ENCODE measurements at regions not wholly inside any gene's neighbourhood (a gene's known extent, or its start where the extent isn't known, plus 50 kb on each side); places are given as distances from the start of the nearest gene placed in this dataset.

DNA sequence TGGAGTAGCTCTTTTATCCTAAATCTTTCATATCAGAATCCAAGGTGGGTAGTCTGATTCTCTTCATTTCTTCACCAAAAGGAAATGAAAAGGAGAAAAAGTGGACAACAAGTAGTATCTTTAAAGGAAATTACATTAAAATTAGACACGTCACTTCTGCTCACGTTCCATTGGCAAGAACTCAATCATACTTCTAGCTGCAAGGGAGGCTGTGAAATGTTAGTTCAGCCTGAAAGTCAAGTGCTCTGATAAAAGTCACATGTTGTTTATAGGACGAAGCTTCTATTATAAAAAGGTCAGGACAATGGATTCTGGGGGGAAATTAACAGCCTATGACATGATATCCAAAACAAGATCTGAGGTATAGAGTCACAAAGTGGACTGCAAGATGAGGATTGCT lies 164.6 kb upstream of the MCTP2 start:
- DNase-seq (ENCODE audit: extremely low read depth in 1 of 11, low read depth in 9 of 11, low spot score in 4 of 11) = no peak

DNA sequence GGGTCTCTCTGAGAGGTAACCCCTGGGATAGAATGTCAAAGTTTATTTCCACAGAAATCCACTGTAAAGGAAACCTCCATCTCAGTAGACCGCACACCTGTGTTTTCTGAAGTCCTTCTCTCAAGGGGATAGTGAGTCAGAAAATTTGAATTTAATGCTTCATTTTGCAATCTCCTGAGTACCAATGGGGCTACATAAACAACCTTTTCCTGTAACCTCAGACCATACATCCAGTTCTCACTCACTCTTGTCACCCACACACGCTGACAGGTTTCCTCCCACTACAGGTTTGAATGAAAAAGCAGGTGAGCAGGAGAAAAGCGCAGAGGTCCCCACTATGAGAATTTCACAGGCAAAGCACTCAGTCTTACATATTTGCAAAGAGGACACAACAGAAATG lies 165.3 kb upstream of the MCTP2 start:
- DNase-seq (ENCODE audit: extremely low read depth in 1 of 11, low read depth in 9 of 11, low spot score in 4 of 11) = no peak

DNA sequence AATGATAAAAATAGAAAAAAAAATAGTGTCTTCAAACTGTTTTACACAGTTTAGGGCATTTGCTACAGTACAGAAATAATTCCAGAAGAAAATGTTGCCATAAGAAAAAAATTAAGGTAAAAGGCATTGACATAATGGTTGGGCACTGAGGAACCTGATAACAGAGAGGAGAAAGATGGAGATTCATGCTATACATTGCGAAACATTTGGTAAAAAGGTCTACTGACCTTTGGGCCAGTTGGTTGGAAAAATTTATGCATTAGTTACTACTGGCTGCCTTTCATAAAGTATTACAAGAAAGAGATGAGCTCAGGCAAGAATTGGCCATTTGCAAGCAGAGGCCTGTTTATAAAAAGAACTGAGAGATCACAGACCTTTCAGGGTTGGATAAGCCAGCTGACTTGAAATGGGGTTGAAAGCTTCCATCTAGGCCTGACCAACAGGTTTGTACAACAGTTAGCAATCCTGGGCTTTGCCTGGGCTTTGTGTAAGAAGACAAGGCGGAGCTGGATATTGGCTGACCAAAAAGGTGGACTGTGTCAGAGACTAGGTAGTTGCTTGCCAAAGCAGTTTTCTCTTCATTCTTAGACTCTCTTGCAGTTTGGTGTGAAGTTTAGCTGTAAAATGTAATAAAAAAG lies 166.6 kb upstream of the MCTP2 start:
- no peak for DNase-seq (ENCODE audit: extremely low read depth in 1 of 11, low read depth in 9 of 11, low spot score in 4 of 11)

GRCh38 chr15:94061041-94061440 lies 170.3 kb upstream of the MCTP2 start:
- DNase-seq (ENCODE audit: extremely low read depth in 1 of 11, low read depth in 9 of 11, low spot score in 4 of 11) = no peak

- DNase-seq (ENCODE audit: extremely low read depth in 1 of 11, low read depth in 9 of 11, low spot score in 4 of 11) = no peak
These were observed 172.3 kb upstream of the MCTP2 start for GRCh38 chr15:94059013-94059587.

DNA sequence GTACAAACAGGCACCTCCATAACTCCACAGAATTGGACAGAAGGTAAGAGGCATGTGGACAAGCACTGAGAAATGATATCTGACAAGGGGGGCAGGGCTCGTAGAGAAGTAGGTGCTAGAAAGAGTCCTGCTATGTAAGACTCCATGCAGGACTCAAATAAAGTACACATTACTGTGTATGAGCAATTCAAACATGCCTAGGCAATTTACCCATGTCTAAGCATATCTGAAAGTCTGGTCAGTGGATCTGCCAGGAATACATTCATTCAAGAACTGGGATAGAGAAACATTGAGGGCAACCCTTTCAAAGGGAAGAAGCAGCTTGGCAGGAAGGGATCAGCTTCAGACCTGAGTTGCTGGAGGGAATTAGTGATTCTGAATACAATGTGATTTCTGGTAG lies 174.1 kb upstream of the MCTP2 start:
- DNase-seq (ENCODE audit: extremely low read depth in 1 of 11, low read depth in 9 of 11, low spot score in 4 of 11) = no peak

DNA sequence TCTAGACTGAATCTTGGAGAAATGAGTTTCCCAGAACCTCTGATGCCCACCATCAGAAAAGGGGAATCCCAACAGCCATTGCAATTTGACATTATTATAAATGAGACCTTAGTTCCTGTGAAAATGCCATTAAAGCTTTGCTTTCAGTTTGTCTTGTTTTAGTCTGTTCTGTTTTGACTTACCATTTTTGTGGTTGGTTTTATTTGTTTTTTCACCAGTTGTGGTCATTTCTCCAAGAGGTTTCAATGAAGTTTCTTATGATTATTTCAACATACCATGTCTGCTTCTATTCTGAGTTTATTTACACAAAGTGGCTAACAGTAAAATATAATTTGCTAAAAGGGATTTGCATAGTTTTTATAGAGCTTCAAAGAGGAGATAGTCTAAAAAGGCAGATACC lies 175.0 kb upstream of the MCTP2 start:
- no peak for DNase-seq (ENCODE audit: extremely low read depth in 1 of 11, low read depth in 9 of 11, low spot score in 4 of 11)

GRCh38 chr15:94053626-94054025 lies 177.7 kb upstream of the MCTP2 start:
- no peak for DNase-seq (ENCODE audit: extremely low read depth in 1 of 11, low read depth in 9 of 11, low spot score in 4 of 11)

- DNase-seq (ENCODE audit: extremely low read depth in 1 of 11, low read depth in 9 of 11, low spot score in 4 of 11) = no peak
These were observed 178.7 kb upstream of the MCTP2 start for GRCh38 chr15:94052711-94053110.

GRCh38 chr15:94047566-94047965 lies 183.8 kb upstream of the MCTP2 start:
- no peak for DNase-seq (ENCODE audit: extremely low read depth in 1 of 11, low read depth in 9 of 11, low spot score in 4 of 11)

DNA sequence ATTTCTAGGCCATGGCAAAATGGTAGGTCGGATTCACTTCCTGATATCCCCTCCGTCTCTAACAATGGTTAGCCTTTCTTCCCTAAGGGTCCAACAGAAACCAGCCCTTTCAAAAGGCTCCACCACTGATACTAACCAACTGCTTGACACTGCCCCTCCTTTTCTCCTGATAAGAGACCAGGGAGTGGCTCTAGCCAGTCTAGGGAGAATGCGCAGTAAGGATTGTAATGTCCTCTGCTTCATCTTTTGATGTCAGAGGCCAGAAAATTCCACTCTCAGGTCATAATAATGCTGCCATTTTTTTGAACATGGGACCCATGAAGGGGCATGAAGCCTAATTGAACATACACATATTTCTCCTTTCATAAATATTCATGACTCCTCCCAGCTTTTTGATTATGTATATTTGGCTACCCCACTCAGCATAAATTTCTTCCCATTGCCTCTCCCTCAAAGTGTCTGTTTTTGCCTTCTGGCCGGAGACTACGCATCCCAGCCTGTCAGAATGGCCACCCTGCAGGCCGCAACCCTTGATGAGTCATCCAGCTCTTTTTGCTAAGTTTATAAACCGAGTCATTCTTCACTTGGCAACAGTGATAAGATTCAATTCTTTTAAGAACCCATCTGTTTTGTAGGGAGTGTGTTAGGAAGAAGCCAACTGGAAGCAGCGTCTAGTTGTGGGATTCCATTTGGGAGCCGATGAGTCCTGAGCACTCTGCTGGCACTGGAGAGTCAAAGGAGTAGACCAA lies 189.0 kb upstream of the MCTP2 start:
- no peak for DNase-seq (ENCODE audit: extremely low read depth in 1 of 11, low read depth in 9 of 11, low spot score in 4 of 11)

- DNase-seq (ENCODE audit: extremely low read depth in 1 of 11, low read depth in 9 of 11, low spot score in 4 of 11) = no peak
These were observed 189.6 kb upstream of the MCTP2 start for GRCh38 chr15:94041746-94042145.

GRCh38 chr15:94040541-94041248 lies 190.7 kb upstream of the MCTP2 start:
- no peak for DNase-seq (ENCODE audit: extremely low read depth in 1 of 11, low read depth in 9 of 11, low spot score in 4 of 11)

GRCh38 chr15:94036156-94036555 lies 195.2 kb upstream of the MCTP2 start:
- DNase-seq (ENCODE audit: extremely low read depth in 1 of 11, low read depth in 9 of 11, low spot score in 4 of 11) = no peak

- DNase-seq (ENCODE audit: extremely low read depth in 1 of 11, low read depth in 9 of 11, low spot score in 4 of 11) = no peak
These were observed 197.7 kb upstream of the MCTP2 start for GRCh38 chr15:94033683-94034020.

- no peak for DNase-seq (ENCODE audit: extremely low read depth in 1 of 11, low read depth in 9 of 11, low spot score in 4 of 11)
These were observed 198.2 kb upstream of the MCTP2 start for GRCh38 chr15:94033014-94033682.

DNA sequence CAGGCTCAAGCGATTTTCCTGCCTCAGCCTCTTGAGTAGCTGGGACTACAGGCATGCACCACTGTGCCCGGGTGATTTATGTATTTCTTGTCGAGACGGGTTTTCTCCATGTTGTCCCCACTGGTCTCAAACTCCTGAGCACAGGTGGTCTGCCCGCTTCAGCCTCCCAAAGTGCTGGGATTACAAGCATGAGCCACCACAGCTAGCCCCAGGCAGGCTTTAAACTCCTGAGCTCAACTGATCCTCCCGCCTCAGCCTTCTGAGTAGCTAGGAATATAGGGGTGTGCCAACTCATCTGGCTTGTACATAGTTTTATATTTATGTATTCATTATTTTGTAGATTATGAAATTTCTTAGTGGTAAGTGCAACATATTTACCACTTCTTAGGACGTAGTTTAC lies 198.8 kb upstream of the MCTP2 start:
- no peak for DNase-seq (ENCODE audit: extremely low read depth in 1 of 11, low read depth in 9 of 11, low spot score in 4 of 11)

- no peak for DNase-seq (ENCODE audit: extremely low read depth in 1 of 11, low read depth in 9 of 11, low spot score in 4 of 11)
These were observed 200.3 kb upstream of the MCTP2 start for GRCh38 chr15:94031072-94031471.

DNA sequence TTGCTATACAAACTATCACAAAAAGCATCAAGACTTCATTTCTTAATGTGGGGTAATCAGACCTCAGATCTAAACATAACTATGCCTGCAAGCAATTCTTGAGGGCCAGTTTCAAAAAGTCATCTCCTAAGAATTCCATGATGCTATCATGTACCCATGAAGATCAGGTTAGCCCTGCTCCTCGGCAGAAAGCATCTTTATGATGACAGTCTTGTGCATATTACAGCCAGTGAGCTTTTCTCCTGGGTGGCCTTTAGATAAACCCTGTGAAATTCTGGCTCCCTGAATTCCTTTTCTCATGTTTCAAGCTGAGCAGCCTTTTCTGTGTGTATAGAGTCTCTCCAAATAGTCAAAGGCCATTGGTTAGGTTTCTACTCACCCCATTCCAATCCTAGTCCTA lies 201.9 kb upstream of the MCTP2 start:
- no peak for DNase-seq (ENCODE audit: extremely low read depth in 1 of 11, low read depth in 9 of 11, low spot score in 4 of 11)

DNA sequence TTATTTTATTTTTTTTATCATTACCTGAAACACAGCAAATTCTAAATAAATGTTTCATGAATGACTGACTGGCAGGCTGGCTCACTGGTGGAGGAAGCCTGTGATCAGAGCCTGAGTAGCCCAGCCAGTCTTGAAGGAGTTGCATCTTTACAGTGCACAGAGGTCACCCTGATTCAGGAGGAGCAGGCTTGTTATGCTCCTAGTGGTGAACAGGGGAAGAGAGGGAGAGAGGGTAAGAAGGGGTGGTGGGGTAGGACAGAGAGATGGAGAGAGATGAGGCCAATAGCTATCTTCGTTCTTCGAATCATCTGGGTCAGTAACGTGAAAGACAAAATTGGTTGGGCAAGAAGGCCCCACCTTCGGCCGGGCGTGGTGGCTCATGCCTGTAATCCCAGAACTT lies 202.6 kb upstream of the MCTP2 start:
- no peak for DNase-seq (ENCODE audit: extremely low read depth in 1 of 11, low read depth in 9 of 11, low spot score in 4 of 11)

All from renal cortex interstitium (tissue), 11 donors.